NCI-H1930 (cell line): ENCODE measurements at regions not wholly inside any gene's neighbourhood (a gene's known extent, or its start where the extent isn't known, plus 50 kb on each side); places are given as distances from the start of the nearest gene placed in this dataset.

Experiments used
- DNase-seq, 2 experiments: peaks; one replicate each; lab custom pipeline; 2025; lab: John Stamatoyannopoulos, UW

DNA sequence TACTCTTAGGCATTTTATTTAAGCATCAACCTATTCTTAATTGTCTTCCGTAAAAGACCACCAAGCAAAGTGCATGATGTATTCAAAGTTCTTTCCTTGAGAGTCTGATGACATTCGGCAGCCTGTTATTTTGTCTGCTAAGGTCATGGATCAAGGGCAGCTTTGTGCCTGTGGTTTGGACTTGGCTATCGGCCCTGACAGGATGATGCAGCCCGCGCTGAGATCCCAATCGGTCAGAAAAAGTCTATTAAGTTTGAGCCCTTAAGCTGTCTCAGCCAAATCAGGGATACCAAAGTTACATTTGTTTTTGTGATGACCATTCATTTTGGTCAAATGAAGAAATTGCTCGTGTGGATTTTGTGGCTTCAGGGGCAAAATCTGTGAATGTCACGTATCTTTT, 718.9 kb upstream of the FANCL start:
- no peak for DNase-seq

DNA sequence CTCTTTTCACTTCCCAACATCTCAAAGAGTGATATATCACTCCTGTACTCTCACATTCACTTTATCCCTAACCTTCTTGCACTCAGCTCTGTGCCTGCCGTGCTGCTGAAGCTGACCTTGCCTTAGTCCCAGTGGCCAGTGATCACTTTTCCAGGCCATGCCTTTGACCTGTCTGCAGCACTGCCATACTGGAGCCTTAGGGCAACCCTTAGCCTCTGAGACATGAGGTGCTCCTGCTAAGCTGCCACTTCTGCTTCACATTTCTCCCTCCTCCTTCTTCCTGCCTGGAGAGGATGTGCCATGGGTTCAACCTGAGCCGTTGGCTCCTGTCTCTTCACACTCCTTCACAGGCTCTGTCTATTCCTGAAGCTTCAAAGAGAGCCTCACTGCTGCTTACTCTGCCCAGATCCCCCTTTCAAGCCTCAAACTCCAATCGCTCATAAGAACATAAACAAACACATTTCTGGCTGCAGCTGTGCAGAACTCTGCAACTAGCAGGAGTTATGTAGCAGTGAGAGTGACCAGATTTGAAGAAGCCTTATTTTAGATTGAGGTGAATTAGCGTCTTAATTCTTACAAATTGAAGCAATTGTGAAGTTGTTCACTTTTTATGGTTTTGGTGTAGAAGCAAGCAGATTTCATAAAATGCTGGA, 716.2 kb upstream of the FANCL start:
- no peak for DNase-seq

DNA sequence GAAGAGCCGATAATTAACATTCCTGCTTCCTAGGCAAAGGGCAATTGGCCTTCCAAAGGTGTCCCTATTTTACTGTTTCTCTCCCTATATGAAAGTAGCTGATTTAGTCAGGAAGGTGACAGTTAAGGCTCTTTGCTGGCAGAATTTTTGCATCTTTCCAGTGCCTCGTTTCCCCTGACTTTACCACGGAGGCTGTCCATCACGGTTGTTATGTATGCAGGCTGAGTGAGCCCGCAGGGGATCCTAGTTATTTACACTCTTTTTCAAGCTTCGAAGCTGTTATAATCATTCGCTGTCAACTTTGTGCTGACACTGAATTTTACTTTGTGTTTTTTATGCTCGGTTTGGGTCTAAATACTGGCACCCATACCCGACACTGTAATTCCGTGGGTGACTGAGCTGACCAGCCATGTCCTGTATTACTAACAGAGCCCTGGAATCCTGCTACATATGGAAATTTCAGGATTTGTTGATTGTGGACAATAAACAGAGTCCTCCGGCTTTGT, 713.8 kb upstream of the FANCL start:
- no peak for DNase-seq

DNA sequence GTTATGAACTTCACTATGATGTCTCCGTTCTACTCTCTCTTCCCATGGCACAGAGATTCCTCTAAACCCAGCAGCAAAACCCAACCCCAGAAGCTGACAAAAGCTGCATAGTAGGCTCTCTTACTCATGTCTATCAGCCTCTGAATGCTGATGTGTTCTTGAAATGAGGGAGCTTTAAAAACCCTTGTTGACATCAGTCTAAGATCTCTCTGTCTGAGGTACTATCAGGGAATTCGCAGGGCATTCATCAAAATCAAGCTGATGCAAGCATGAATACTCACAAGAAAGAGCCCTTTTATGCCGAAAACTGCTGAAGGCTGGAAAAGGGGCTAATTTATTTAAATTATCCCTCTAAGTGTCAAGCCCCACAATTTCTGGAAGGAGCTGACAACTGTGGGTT, 710.6 kb upstream of the FANCL start:
- no peak for DNase-seq

DNA sequence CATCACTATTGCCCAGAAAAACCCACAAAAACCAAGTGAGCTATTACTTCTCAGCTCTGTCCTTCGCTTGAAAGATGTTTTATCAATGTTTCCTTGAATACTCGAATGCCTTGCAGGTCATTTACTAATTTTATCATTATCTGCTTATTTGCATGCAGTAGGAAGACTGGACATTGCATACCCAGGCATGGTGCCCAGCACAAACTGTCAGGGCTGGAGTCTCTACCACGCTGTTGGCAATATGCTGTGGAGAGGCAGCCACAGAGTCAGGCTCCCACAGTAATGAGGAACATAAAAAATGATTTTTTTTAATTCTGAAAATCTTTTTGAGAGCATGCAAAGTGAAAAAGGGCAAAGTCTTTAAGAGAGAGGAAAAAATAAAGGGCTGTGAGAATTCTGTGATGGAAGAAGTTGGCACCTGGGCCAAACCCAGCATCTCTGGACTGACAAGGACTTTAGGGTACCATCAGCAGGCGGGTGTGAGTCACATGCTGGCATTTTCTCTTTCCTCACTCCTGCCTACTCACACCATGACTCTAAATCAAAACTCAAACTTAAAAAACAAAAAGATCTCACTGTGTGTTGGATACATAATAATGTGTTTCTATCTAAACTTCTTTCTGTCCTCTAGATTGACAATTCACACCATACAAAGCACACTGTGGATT, 709.8 kb upstream of the FANCL start:
- DNase-seq = no peak

DNA sequence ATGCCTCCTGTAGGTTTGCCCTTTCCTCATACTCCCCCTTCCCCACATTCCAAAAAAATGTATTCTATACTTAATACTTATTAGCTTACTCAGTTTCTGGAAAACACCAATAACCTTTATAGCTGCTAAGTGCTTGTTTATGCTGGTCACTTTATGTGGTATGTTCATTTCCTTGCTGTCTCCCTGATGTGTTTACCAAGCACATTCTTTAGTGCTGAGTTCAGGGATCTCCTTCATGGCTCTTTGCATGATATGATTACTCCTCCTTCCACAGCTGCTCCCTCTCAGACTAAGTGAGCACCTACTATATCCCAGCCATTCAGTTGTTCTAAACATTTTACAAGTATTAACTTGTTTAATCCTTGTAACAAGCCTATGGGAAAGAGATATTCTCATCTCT, 698.3 kb upstream of the FANCL start:
- no peak for DNase-seq

DNA sequence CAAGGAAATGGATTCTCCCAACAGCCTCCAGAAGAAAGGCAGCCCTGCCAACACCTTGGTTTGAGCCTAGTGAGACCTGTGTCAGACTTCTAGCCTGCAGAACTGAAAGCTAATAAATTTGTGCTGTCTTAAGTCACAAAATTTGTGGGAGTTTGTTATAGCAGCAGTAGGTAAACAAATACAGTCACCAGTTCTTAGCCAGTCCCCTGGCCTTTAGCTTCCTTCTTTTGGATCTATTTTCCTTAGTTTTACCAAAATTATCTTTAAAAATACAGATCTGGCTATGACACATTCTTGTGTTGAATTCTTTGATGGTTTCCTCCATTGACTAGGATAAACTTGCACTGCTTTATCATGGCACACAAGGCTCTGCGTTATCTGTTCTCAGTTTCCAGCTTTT, 697.9 kb upstream of the FANCL start:
- no peak for DNase-seq

DNA sequence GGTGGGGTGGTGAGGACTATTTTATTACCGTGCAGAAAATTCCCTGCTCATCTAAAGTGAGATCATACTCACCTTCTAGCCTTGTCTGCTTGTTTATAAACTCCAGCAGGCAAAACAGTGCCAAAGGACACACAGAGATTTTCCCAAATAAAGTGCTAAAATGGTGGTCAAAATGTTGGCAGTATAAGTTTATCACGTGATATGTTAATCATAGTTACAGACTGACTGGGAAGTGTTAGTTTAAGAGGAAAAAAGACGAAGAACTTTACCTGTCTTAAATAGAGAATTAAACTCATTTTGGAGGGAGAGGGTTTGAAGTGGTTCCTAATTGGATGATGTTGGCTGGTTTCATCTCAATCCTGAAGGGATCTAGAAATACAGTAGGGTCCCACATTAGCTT, 691.7 kb upstream of the FANCL start:
- no peak for DNase-seq

DNA sequence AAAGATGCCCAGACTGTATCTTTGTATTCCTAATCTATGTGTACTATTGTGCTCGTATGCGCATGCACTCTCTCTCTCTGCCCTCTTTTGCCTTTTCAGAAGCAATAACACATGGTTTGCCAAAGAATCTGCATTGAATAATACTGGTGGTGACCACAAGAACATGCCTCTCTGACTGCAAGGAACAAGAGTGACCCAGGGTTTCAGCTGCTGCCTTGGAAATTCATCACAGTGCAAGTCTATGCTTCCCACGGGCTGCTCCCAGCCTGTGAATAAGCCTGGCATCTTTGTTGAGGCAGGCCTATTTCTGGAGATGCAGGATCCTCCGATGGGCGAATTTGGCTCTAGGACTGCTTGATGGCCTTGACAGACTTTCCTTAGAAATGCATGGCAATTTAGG, 689.4 kb upstream of the FANCL start:
- DNase-seq = no peak

DNA sequence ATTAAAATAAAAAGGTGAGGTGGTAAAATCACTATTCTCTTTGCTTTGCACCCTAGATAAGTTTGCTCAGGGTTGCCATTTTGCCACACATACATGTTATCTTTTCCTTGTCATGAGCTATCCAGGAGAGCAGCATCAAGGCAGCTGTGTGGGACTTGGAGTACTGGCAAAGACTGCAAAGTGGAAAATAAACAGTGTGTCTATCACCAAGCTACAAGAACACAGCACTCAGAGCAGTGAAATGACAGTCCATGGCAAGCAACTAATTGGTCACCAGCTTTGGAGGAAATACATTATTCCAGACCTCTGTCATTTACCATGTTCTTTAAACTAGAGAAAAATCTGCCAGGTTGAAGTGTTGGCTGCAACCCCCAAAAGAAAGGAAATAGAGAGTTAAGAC, 687.8 kb upstream of the FANCL start:
- no peak for DNase-seq

DNA sequence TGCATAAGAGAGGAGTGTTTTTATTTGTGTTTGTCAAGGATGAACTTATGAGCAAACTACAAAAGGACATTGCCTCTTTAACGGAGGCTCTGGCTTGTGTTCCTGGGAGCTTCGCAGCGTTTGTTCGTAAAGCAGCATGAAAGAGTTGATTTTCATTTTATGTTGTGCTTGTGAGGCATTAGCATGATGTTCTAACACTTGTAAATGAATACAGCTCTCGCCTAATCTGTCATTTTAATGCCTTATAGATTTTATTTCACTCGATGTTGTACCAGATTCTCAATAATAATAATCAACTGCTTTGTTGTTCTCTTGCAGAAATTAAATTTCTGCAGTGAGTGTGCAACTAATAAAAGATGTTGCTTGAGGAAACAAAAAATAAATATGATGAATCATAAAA, 687.3 kb upstream of the FANCL start:
- no peak for DNase-seq

DNA sequence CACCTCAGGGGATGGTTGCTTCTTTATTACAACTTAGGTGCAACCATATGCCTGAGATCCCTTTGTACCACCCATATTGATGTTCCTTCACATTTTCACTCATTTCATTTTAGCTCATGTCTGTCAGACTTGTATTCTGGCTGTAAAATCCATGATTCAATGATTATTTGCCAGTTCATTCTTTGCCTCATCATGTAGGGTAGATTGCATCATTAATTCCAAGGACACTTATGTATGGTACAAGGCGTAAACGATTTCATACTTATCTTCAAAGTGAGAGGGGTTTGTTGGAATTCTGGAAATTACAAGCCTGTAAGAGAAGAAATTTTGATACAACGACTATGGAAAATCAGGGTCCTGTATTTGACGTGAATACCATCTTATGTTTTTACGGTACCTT, 685.0 kb upstream of the FANCL start:
- no peak for DNase-seq

DNA sequence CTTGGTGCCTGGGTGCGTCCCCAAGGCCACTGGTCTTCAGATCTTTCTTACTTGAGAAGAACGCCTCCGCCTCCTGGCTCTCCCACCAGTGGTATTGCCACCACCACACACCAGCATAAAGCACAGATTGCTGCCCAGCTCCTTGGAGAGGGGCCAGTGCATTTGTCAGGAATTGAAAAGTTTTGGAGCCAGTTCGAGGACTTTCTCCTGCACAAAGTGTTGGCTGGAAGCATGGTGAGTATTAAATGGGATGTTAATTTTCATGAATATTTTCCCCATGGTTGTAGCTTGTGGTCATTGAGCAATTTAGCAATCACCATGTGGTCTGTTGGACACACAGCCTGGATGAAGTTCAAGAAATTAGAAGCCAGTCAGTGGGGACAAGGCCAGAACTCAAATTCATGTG, 684.6 kb upstream of the FANCL start:
- DNase-seq = no peak

DNA sequence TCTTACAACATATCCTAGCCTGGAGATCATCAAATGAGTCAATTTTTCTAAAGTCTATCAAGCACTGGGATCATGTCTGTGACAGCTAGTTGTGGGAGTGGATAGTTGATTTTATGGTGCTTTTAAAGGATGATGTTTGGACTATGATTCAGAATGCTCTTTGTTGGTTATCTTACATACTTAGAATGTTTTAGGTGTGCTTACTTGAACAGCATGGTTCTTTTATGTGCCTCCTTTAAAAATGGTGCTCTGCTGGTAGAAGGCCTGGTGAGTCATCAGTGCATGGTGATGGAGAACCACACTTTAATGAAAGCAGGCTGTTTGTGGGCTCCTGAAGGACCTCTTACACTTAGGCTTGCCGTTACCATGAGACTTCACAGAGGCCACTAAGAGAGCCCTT, 682.7 kb upstream of the FANCL start:
- no peak for DNase-seq

DNA sequence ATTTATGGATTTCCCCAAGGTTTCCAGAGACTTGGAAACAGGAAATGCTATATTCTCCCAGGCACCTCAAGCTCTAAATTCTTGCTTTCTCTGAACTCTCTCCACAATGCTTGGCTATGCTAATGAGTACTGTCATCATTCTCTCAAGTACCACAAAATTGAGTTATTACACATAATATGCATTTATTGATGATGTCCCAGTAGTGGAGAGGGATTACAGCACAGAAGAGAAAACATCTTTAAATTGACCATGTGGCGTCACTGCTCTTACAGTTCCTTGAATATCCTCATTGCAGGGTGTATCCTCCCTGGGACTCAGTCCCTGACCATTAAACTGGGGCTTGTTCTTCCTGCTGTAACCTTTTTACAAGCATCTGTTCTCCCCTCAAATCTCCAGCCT, 681.1 kb upstream of the FANCL start:
- DNase-seq = no peak

DNA sequence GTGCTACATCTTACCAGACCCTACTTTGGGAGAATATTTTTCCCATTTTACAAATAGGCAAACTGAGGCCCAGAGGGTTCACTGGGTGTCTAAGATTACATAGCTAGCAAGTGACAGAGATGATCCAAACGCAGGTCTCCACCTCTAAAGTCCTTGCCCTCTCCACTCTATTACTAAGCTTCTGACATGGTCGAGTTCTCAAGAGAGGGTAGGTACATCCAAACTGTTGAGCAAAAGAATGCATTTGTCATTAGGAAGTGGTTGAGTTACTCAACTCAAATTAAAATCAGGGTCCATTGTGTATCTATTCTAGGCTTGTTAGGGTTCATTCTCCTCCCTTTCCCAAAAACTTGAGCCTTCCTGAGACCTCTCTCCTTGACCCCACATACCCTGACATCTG, 680.6 kb upstream of the FANCL start:
- DNase-seq = no peak

DNA sequence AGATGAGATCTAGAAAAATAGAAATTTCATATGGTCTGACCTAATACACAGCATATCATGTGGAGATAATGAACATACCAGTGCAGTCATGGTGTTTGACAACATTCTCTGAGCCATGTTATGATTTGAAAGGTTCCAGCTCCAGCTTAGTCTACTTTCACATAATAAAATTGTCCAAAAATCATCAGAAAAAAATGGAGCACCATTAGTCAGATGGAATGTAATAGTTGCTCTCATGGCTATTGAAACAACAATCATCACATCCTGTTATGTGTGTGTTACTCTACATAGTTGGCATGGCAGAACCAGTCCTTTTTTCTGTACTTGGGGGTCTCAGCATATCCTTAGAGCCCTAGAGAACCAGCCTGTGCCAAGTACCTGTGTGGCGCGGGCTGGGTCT, 678.9 kb upstream of the FANCL start:
- no peak for DNase-seq

DNA sequence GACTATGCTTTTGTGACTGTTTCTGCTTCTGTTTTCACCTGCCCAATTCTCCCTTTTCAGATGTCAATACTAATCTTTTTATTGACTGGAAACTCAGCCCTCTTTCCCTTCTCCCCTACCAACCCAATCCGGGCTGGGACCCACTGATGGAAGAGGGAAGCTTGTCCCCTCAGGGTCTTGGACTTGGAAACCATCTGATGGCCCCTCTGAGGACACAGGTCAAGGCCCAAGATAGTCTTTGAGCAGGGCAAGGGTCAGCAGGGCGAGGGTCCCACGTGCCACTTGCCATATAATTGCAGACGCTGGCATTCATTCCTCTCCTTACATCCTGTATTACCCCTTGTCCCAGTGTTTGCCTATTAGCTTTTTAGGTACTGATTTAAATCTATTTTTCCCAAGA, 678.2 kb upstream of the FANCL start:
- no peak for DNase-seq

DNA sequence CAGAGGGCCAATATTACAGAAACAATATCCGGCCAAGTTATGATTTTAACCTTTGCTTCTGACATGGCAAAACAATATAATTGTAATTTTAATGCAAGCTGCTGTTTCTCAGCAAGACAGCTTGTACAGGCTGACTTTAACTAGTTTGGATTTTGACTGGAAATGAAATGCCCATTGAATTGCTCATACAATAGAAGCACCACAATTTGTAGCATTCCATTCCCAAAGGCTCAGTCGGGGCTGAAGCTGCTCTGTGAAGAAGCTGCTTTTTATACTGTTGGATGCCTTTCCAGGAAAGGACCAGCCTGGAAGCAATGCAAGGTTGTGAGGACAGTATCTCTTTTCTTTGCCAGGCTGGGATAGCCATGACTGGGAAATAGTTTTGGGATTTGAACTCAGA, 677.0 kb upstream of the FANCL start:
- DNase-seq = no peak

DNA sequence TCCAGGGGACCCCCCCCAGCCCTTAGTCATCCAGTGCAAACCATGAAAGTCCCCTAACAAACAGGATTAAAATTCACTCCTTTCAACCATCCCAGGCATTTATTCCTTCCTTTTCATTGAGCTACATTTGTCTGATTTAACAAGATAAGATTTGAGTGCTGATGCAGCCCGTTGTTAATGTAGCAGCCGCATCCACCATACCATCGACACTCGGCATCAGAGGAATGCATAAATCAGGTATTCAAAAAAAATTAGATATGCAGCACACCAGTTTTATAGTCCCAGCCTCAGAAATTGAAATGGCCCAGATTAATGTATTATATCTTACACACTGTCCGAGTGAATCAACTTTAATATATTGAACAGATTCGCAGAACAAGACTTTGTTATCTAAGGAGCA, 676.5 kb upstream of the FANCL start:
- DNase-seq = no peak

DNA sequence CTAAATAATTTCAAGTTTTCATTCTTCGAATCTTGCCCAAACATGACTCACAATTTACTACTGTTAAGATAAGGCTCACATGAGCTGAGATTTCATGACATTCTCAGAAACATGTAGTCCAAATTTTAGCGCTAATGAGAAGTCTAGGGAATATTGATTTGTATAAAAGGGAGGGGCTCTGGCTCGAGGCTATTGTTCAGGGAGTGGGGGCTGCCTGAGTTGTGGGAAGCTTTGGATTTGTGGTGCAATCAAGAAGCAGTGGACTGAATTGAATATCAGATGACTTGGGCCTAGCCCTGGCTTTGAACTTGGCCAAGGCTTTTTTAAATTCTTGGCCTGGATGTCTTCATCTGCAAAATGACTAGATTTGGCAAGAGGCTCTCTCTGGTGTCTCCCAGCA, 674.9 kb upstream of the FANCL start:
- no peak for DNase-seq

DNA sequence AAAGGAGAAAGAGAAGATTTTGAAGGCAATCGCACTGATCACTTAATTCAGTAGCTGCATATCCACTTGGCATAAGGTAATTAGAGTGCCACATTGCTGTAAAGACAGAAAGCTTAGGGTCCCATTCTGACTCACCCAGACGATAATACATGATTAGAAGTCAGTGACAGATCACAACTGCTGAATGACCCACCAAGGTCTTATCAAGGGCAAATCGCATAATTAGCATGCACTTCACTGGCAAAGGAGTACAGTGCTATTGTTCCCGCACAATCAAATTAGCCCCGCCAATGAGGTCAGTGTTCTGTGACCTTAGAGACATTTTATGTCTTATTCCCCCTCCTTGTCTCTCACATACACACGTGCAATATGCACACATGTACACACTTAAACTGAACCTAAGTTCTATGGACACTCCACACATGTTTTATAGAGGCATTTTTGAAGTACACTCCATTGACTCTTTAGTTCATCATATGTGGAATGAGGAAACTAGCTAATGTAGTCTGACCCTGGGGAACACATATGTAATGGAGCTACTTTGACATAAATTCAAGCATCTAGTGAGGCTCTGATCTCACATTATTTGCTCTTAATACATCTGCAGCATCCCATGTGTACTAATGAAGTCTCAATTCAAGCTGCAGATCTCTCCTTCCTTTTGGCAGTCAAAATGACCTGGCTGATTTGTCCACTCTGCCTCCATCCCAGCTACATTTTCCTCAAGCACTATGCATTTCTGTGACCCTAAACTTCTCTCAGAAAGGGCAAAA, 673.8 kb upstream of the FANCL start:
- no peak for DNase-seq

DNA sequence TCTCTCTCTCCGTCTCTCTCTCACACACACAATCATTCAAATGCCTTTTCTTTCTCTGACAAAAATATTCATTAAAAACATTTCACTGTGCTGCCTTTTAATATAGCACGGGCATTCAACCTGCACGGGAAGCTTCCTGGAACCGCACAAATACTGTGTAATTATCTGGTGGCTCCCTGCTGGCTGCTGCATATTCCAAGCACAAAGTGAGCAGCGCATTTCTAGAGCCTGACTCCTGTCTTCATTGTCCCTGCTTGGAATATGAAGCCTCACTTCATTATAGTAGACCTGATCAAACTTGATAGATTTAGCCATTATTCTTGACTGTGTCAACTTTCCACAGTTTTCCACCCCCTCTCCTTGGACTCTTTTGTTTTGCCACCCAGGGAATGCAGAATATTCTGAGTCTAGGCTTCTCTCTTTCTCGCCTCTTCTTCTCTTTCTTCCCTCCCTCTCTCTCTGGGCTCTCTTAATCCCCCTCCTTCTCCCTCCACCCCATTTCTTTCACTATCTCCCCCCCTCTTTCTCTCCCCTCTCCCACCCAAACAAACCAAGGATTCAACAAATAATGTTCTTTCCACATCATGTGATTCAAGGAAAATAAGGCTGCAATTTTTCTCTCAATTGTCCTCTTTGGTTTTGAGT, 672.1 kb upstream of the FANCL start:
- DNase-seq = peak in 1 of 2 experiments; percentile 1
